ENCODE measurements at regions not wholly inside any gene's neighbourhood (a gene's known extent, or its start where the extent isn't known, plus 50 kb on each side); places are given as distances from the start of the nearest gene placed in this dataset.

DNA sequence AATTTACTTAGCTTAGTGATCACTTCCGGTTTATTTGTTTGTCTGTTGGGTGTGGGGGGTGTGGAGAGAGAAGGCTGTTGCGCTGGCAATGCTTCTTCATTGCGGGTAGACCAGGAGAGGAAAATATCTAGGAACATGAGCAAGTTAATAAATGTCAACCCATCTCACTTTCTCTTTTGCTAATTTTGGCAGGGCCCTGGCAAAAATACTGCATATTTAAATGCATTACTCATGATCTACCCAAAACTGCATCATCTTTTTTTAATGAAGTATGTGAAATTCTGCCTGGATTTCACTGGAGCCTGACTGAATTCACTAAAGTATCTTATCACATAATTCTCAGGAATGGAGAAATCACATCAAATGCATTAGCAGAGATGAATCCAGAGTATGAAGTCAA lies 1131.0 kb upstream of the NXPH2 start:
- no peak for TF ChIP-seq MAX (IDR thresholded peaks at IDR 0.05; ENCODE audit: low read depth, low read length)
- TF ChIP-seq CTCF (IDR thresholded peaks at IDR 0.05; ENCODE audit: low read depth, low read length): no peak
- TF ChIP-seq POLR2A (IDR thresholded peaks at IDR 0.05; ENCODE audit: extremely low read depth, insufficient read length): no peak
- no peak for TF ChIP-seq MYC (IDR thresholded peaks at IDR 0.05; ENCODE audit: low read depth, low read length)
- no peak overlapping the region for H3K4me3 ChIP-seq (ENCODE audit: low read depth, low read length)
- DNase-seq (ENCODE audit: low read depth): no peak

DNA sequence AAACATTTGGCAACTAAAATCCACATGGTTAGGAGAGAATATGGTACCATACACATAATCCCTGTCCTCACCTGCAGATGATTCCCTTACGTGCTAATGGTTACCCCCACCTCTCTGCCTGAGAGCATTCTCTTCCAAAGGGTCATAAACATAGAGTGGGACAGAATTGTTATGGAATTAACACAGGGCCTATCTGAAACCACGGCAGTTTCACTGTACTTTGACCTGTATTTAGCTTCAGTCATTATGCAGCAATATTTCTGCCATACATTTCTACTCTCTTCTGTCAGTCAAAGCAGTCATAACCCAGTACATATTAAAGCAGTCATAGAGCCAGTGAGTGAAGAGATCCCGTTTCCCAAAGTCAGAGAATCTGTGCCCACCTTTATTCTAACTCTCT lies 1128.9 kb upstream of the NXPH2 start:
- TF ChIP-seq POLR2A (IDR thresholded peaks at IDR 0.05; ENCODE audit: extremely low read depth, insufficient read length): no peak
- no peak for TF ChIP-seq MAX (IDR thresholded peaks at IDR 0.05; ENCODE audit: low read depth, low read length)
- no peak for TF ChIP-seq MYC (IDR thresholded peaks at IDR 0.05; ENCODE audit: low read depth, low read length)
- no peak for TF ChIP-seq CTCF (IDR thresholded peaks at IDR 0.05; ENCODE audit: low read depth, low read length)
- DNase-seq (ENCODE audit: low read depth): no peak
- H3K4me3 ChIP-seq (ENCODE audit: low read depth, low read length): no peak overlapping the region

DNA sequence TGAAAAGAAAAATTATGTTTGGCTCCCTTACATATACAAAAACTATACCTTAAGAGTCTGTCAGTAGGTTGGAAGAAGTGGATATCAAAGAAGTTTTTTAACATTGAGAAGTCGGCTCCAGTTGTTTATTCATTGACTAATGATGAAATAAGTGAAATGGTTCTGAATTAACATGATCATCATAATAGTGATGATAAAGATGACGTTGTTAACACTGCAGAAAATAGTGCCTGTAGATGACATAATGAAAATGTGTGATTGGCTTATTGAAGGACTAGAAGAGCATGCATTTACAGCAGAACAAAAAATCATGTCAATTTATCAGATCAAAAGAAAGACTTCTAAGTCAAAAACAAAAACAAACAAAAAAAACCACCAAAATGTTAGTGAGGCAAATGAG lies 1125.4 kb upstream of the NXPH2 start:
- no peak for TF ChIP-seq MAX (IDR thresholded peaks at IDR 0.05; ENCODE audit: low read depth, low read length)
- TF ChIP-seq MYC (IDR thresholded peaks at IDR 0.05; ENCODE audit: low read depth, low read length): no peak
- no peak for TF ChIP-seq POLR2A (IDR thresholded peaks at IDR 0.05; ENCODE audit: extremely low read depth, insufficient read length)
- no peak for TF ChIP-seq CTCF (IDR thresholded peaks at IDR 0.05; ENCODE audit: low read depth, low read length)

GRCh38 chr2:139891636-139892035 lies 1111.4 kb upstream of the NXPH2 start:
- no peak for TF ChIP-seq POLR2A (IDR thresholded peaks at IDR 0.05; ENCODE audit: extremely low read depth, insufficient read length)
- DNase-seq (ENCODE audit: low read depth): no peak
- H3K4me3 ChIP-seq (ENCODE audit: low read depth, low read length): no peak overlapping the region

More for the DNA sequence above, 1125.4 kb upstream of the NXPH2 start:
- no peak overlapping the region for H3K4me3 ChIP-seq (ENCODE audit: low read depth, low read length)
- DNase-seq (ENCODE audit: low read depth): no peak

- no peak overlapping the region for H3K4me3 ChIP-seq (ENCODE audit: low read depth, low read length)
- DNase-seq (ENCODE audit: low read depth): peak; percentile 51
- TF ChIP-seq MAX (IDR thresholded peaks at IDR 0.05; ENCODE audit: low read depth, low read length): no peak
- TF ChIP-seq CTCF (IDR thresholded peaks at IDR 0.05; ENCODE audit: low read depth, low read length): no peak
- no peak for TF ChIP-seq POLR2A (IDR thresholded peaks at IDR 0.05; ENCODE audit: extremely low read depth, insufficient read length)
- no peak for TF ChIP-seq MYC (IDR thresholded peaks at IDR 0.05; ENCODE audit: low read depth, low read length)
These were observed 1105.8 kb upstream of the NXPH2 start for GRCh38 chr2:139885921-139886498.

- no peak overlapping the region for H3K4me3 ChIP-seq (ENCODE audit: low read depth, low read length)
These were observed 1096.8 kb upstream of the NXPH2 start for GRCh38 chr2:139876964-139877363.

More at GRCh38 chr2:139876964-139877363, 1096.8 kb upstream of the NXPH2 start:
- no peak for DNase-seq (ENCODE audit: low read depth)
- no peak for TF ChIP-seq POLR2A (IDR thresholded peaks at IDR 0.05; ENCODE audit: extremely low read depth, insufficient read length)
- no peak for TF ChIP-seq MAX (IDR thresholded peaks at IDR 0.05; ENCODE audit: low read depth, low read length)
- TF ChIP-seq CTCF (IDR thresholded peaks at IDR 0.05; ENCODE audit: low read depth, low read length): no peak
- TF ChIP-seq MYC (IDR thresholded peaks at IDR 0.05; ENCODE audit: low read depth, low read length): no peak

All from NB4 (cell line).